NCI-H446 (cell line): ENCODE measurements at regions not wholly inside any gene's neighbourhood (a gene's known extent, or its start where the extent isn't known, plus 50 kb on each side); places are given as distances from the start of the nearest gene placed in this dataset.
A peak's percentile ranks its signal among the peaks of the same experiment; 100 is the strongest.
"Not testable (repeated sequence)": the region's sequence is repeated elsewhere in the genome, so short reads cannot be mapped to it uniquely, and the experiment has no call there.

Experiments used
- DNase-seq, 2 experiments: peaks; one replicate each; lab custom pipeline; 2025; lab: John Stamatoyannopoulos, UW

- DNase-seq: no peak
Measured at GRCh38 chr10:64115471-64115870, 594.3 kb downstream of the REEP3 start.

DNA sequence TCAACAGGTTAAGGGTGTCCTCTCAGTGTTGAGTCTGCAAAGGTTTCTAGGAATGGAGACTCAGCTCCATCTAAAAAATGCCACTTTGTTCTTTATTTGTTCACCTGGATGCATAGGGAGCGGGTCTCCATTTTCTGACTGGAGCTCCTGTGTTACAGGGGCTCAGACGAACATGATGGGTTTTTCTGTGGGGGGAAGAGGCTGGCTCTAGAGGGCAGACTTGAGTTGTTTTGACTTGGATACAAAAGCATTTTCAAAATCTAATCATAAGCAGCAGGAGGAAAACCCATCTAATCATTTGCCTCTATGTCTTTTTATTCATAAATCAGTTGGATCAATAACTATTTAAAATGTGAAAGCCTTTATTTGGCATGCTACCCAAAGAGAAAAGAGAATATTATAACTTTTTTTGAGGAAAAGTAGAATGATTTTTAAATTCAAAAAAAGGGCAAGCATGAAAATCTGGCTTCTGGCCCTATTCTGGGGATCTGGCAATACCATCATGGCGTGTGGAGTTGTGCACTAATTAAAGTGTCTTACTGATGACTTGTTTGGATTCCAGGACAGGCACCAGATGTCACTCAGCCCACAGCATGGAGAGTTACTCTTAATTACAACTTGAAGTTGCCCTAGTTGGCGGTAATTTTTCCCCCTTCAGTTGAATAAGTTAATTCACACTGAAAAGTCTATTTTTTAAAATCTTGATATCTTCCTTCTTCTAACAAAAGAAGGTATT lies 594.9 kb downstream of the REEP3 start:
- peak; percentile 64 to 73 for DNase-seq

DNA sequence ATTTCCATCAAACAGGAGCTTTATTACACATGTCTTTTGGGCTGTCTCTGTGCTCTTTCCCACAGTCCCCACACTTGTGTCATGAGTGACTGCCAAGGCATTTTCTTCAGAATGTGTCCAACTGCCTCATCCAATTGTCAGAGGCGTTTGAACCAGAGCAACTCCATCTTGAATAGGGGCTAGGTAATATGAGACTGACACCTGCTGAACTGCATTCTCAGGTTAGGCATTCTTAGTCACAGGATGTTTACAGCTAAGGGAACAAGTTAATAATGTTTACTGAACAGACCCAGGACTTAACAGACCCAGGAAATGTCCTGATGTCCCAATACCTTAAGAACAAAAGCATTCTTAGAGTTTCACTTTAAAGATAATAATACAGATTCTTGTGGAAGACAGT lies 595.5 kb downstream of the REEP3 start:
- DNase-seq: no peak

DNA sequence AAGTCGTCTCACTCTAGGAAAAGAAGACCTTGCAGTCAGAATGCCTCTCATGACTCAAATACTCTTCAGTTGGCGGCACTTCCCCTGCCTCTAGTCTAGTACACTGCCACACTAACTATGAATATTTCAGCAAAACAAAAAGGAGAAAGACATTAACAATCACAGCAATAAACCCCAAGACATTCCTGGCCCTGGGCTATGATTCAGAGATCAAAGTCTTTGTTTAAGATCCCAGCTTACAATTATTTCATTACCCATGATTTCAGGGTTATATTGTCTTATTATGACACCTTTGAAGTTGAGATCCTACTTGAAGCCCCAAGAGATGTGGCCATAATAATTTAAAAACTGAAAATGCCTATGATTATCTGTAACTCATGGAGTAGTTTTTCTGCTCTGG lies 597.5 kb downstream of the REEP3 start:
- DNase-seq: no peak

DNA sequence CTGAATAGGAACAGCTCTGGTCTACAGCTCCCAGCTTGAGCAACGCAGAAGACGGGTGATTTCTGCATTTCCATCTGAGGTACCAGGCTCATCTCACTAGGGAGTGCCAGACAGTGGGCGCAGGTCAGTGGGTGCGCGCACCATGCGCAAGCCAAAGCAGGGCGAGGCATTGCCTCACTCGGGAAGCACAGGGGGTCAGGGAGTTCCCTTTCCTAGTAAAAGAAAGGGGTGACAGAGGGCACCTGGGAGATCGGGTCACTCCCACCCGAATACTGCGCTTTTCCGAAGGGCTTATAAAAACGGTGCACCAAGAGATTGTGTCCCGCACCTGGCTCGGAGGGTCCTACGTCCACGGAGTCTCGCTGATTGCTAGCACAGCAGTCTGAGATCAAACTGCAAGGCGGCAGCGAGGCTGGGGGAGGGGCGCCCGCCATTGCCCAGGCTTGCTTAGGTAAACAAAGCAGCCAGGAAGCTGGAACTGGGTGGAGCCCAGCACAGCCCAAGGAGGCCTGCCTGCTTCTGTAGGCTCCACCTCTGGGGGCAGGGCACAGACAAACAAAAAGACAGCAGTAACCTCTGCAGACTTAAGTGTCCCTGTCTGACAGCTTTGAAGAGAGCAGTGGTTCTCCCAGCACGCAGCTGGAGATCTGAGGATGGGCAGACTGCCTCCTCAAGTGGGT lies 599.2 kb downstream of the REEP3 start:
- DNase-seq: not testable (repeated sequence)

DNA sequence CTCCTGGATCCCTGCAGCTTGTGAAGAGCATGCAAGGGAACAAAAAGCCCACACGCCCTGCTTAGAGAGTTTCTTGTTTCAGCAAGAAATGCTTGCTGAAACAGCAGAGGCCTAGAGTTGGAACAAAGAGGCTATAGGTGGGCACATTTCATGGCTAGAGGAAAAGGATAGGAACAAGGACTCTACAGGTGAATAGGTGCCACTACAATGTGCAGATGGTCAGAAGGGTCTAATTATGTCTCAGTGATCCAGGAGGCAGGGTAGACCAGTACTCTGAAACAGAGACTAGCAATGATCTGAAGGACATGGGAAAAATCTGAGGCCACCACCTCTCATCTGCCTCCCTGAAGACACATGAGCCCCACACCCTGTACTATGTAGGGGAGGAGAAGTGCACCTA lies 609.0 kb downstream of the REEP3 start:
- DNase-seq: no peak

DNA sequence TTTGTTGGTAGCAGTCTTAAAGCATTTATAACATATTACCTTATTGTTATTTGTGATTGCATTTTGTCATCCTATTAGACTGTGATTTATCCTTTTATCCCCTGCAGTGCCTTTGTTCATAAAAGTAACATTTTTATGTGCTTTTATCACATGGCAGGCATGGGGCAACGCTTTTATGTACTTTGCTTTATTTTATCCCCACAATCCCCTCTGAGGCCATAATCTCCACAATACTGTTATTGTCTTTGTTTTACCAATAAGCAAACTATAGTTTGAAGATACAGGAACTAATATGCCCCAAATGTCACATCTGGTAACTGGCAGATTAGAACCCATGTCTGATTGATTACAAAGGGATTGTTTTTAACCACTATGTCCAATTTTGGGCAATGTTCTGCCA lies 613.5 kb downstream of the REEP3 start:
- no peak for DNase-seq

- DNase-seq: no peak
Measured at GRCh38 chr10:64142395-64142794, 621.2 kb downstream of the REEP3 start.

GRCh38 chr10:64148607-64149006 lies 627.4 kb downstream of the REEP3 start:
- no peak for DNase-seq

- peak; percentile 36 to 80 for DNase-seq
Measured at GRCh38 chr10:64156166-64156565, 635.0 kb downstream of the REEP3 start.

DNA sequence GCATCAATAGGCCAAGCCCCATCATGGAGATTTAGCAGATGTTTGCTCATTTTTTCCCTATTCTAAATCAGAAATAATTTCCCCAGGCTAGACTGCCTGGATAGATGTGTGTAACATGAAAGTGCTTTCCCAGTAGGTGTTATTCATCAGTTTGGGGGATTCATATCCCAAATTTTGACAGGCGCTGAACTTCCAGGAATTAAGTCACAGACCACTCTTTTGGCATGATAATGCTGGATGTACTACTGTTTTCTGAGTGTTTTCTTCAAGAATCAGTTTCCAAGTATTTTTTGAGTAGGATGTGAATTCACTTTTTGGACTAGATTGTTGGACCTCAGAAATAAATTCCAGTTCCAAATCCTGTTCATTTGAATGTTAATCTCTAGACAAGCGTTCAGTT lies 637.4 kb downstream of the REEP3 start:
- DNase-seq: no peak

DNA sequence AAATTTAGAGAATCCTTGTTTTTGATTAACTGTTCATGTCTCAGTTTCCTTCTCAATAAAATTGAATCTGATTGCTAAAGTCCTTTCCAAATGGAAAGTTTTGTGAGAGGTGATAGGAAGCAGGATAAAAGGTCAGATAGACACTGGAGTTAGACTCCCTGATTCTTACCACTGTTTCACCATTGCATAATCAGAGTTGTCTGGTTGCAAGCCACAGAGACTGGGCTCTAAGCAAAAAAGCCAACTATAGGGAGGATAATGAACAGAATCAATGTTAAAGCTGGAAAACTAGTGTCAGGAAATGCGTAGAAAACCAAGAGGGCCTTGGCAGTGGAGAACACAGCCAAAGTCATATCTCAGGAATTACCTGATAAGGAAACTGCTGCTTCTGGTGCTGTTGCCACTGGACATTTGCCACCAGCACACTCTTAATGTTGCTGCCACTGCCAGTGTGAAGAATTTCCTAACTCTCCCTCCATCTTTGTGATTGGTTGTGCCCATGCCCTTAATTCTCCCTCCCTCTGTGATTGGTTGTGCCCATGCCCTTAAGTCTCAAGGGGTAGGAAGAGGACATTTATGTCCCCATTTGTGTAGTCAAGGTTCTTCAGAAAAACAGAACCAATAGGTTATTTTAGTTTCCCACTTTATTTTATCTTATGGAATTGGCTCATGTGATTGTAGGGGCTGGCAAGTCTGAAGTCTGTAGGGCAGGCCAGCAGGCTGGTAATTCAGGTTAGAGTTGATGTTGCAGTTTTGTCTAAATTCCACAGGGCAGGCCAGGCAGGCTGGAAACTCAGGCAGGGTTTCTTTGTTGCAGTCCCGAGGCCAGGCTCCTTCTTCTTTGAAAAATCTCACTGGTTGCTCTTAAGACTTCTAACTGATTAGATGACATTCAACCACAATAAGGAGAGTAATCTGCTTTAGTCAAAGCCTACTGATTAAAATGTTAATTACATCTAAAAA lies 639.0 kb downstream of the REEP3 start:
- no peak for DNase-seq

- DNase-seq: no peak
Measured at GRCh38 chr10:64170791-64171190, 649.6 kb downstream of the REEP3 start.

DNA sequence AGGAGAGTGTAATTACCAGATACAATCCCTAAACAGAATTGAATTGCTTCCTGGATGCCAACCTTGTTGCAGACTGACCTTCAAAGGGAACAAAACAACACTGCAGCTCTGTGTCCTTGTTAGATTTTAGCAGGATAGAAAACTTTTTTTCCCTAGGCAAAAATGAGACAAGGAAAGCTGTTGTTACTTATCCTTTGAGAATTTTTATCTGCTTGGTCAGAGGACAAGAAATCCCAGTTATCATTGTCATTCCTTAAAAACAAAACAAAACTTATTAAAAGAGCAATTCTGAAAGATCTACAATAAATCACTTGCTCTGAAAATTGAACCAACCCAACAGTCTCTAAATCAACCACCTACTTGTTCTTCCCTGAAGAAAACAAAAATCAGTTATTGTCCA lies 652.6 kb downstream of the REEP3 start:
- no peak for DNase-seq

- DNase-seq: no peak
Measured at GRCh38 chr10:64174666-64175255, 653.6 kb downstream of the REEP3 start.

DNA sequence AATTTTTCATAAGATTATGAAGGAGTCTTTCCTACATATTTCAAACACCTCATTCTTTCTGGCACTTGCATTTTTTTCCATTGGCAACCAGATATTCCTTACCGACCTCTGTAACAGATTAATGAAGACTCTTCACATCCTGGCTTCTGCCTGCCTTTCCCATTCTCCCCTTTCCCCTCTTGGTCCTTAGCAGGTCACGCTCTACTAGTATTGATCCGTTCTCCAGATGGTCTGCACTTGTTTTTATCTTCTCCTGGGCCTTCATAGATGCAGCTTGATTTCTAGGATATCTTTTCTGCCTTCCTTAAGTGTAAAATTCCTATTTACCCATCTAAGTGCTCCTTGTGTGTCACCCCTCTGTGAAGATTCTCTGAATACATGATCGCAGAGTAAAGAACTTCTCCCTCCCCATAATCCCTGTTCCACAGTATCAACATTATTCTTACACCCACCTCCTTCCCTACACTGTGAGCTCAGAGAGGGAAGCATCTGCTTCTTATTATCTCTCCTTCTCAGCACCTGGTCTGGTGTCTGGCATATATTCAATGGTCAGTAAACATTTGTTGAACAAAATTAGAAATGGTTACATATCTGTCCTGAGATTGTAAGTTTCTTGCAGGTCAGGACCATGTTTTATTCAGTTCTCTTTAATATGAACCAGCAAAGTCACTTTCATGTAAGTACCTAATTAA lies 654.2 kb downstream of the REEP3 start:
- no peak for DNase-seq

GRCh38 chr10:64182671-64183070 lies 661.5 kb downstream of the REEP3 start:
- DNase-seq: no peak

- no peak for DNase-seq
Measured at GRCh38 chr10:64191286-64191685, 670.1 kb downstream of the REEP3 start.

- no peak for DNase-seq
Measured at GRCh38 chr10:64196638-64197315, 675.6 kb downstream of the REEP3 start.

GRCh38 chr10:64201936-64202335 lies 680.7 kb downstream of the REEP3 start:
- no peak for DNase-seq

GRCh38 chr10:64204504-64204903 lies 683.3 kb downstream of the REEP3 start:
- DNase-seq: not testable (repeated sequence)
